SJSA1 (cell line): ENCODE measurements at regions not wholly inside any gene's neighbourhood (a gene's known extent, or its start where the extent isn't known, plus 50 kb on each side); places are given as distances from the start of the nearest gene placed in this dataset.

ENCODE experiments used
- DNase-seq, 2 experiments: peaks; one replicate each; pipeline ENCODE4 v3.0.0-alpha.2; 2015 to 2020; ENCODE audit warnings: low spot score in 2 of 2, low read depth in 1 of 2
- H3K27ac ChIP-seq: fragments of 250-450 bp; sonication (Bioruptor Pico); 2 replicates; pipeline ENCODE4 v1.5.1; 2020; ENCODE audit warnings: mild to moderate bottlenecking, moderate library complexity
- H3K27me3 ChIP-seq: fragments of 250-450 bp; sonication (Bioruptor Pico); replicated peaks from 2 replicates; pipeline ENCODE4 v1.5.1; 2020; ENCODE audit warnings: mild to moderate bottlenecking, moderate library complexity
- H3K36me3 ChIP-seq: fragments of 250-450 bp; sonication (Bioruptor Pico); 2 replicates; pipeline ENCODE4 v1.5.1; 2020; ENCODE audit warnings: mild to moderate bottlenecking
- H3K4me1 ChIP-seq: fragments of 250-450 bp; sonication (Bioruptor Pico); replicated peaks from 2 replicates; pipeline ENCODE4 v1.6.1; 2021; ENCODE audit warnings: mild to moderate bottlenecking
- H3K4me3 ChIP-seq: fragments of 250-450 bp; sonication (Bioruptor Pico); 2 replicates; pipeline ENCODE4 v1.5.1; 2020; ENCODE audit warnings: mild to moderate bottlenecking
- H3K9me3 ChIP-seq: fragments of 250-450 bp; sonication (Bioruptor Pico); replicated peaks from 2 replicates; pipeline ENCODE4 v1.5.1; 2020; ENCODE audit warnings: mild to moderate bottlenecking

DNA sequence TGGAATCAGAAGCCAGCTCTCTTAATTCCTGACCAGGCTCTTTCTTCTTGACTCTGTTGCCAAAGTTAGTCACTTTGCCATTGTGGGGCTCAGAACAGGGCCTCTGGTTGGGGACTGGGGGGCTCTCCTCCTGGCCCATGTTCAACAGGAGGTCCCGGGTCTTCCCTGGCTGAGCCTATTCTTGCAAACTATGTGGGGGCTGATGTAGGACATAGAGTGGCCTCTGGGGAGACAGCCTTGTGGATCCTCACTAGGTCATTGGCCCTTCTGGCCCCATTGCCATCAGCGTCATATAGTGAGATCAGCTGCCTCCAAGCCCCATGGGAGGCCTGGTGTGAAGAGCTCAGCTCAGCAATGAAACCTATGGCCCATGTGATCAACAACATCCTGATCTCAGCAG, 77.6 kb upstream of the LEP start:
- Histone ChIP-seq H3K4me1 (peaks cover 33% of the 10 kb centered on the region), H3K27me3 (peaks cover 45% of the 10 kb centered on the region), H3K27ac (no peak overlapping the region), H3K9me3 (no peaks in the 10 kb centered on the region), H3K4me3 (no peak overlapping the region), H3K36me3 (no peaks in the 10 kb centered on the region)
- DNase-seq = no peak

DNA sequence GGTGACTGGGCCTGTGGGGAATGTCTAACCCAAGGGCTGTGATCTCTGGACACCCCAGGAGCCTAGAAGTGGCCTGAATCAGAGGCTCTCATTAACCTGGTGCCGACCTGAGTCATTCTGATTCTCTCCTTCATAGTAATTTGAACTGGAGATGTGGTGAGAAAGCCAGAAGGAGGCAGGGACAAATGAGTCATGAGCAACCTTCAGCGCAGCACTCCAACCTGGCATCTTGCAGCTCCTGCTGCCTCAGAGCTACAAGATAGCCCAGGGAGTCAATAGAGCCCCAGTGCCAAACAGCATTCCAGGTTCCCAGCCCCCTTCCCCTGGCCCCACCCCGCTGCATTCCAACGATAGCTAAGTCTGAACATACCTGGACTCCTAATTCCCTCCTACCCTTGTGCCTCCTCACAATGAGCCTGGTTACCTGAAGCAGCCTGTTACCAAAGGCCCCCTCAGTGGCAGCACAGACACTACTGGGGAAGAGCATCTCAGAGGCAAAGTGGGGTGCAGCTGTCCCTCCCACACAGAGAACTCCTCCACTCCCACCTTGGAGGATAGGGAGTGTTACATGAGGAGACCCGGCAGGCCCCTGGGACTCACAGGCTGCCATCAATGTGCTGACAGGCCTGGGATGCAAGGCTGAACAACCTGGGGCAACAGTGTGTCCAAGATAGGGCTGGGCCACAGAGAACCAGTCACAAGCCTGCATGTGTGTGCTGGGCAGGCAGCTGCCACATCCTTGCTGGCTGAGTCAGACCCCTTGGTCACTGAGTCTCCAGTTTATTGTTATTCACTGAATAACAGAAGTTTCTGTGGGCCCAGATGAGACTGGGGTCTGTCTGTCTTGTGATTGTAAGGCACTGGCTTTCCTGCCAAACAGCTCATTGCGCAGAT, 76.8 kb upstream of the LEP start:
- no peak overlapping the region for H3K4me3 ChIP-seq
- no peaks in the 10 kb centered on the region for H3K9me3 ChIP-seq
- DNase-seq = peak; percentile 35 to 81
- H3K36me3 ChIP-seq = no peaks in the 10 kb centered on the region
- peaks cover 53% of the 10 kb centered on the region for H3K27me3 ChIP-seq
- H3K27ac ChIP-seq = no peak overlapping the region
- H3K4me1 ChIP-seq = peaks cover 33% of the 10 kb centered on the region

DNA sequence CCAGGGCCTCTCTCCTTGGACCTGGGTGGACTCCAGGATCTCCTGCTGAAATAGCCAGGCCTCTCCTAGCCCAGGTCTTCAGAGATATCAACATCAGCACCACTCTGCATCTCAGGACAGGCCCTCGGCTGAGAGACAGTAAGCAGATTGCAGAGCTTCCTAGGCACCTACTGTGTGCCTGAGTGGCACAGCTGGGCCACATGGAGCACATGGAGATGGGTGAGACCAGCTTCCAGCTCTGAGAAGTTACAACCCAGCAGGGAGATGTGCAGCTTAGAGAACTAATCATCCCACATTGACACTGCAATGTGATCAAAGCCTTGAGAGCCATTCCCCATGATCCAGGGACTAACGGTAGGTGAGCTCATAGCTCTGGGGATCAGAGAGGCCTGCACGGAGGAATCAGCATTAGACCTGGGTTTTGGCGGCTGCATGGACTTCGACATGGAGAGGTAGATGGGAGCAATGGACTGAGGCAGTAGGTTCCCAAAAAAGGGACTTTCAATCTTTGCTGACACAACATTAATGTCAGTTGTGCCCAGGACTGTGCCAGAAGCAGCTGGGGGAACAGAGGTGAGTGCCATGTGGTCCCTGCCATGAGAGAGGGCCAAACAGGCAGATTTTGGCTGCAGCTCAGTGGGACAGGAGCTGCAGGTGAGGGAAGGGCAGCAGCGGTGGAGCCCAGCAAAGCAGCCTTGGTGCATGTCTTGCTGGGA, 76.0 kb upstream of the LEP start:
- Histone ChIP-seq H3K36me3 (no peaks in the 10 kb centered on the region), H3K27me3 (peaks cover 50% of the 10 kb centered on the region), H3K27ac (no peak overlapping the region), H3K4me3 (no peak overlapping the region), H3K9me3 (no peaks in the 10 kb centered on the region), H3K4me1 (peaks cover 33% of the 10 kb centered on the region)
- DNase-seq = no peak

DNA sequence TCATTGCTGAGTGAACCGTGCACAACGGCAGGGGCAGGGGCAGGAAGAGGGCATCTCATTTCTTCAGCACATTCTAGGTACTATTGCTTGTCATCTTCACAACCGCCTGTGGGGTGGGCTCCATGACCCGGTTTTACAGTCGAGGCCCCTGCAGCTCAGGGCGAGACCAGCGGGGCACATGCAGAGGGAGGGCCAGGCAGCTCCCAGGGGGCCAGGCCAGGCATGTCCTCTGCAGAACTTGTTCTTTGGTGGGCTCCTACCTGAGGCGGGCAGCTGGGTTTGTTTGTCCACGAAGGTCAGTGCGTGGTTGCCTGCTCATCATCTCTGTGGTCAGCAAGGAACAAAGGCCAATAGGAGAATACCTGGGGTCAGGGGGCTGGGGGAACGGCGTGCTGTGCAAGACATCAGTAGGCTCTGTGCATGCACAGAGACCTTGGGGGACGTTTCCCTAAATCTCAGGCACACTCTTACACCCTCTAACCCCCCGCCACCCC, 75.1 kb upstream of the LEP start:
- no peak for DNase-seq
- H3K36me3 ChIP-seq = no peaks in the 10 kb centered on the region
- H3K27me3 ChIP-seq = peaks cover 58% of the 10 kb centered on the region
- H3K4me1 ChIP-seq = peaks cover 33% of the 10 kb centered on the region
- H3K27ac ChIP-seq = no peak overlapping the region
- no peak overlapping the region for H3K4me3 ChIP-seq
- no peaks in the 10 kb centered on the region for H3K9me3 ChIP-seq

DNA sequence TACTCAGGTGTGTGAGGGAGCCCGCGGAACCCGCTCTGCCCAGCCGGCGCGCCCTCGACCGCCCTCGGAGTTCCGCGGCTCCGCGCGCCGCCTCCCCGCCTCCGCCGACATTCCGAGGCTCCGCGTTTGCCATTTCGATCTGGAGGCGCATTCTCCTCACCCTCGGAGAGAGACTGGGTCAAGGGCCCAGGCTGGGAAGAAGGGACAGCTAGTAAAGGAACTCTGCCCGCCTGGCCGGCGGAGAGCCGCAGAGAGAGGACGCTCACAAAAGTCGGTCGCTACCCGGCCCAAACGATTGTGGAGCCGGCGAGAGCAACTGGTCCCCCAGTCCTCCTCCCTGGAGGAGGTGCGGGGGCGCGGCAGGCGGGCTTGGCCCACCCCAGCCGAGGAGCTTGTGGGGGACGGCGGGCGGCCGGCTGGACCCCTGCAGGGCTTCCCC, 74.5 kb upstream of the LEP start:
- Histone ChIP-seq H3K36me3 (no peaks in the 10 kb centered on the region), H3K4me1 (peaks cover 33% of the 10 kb centered on the region), H3K9me3 (no peaks in the 10 kb centered on the region), H3K4me3 (no peak overlapping the region), H3K27me3 (peaks cover 59% of the 10 kb centered on the region), H3K27ac (no peak overlapping the region)
- DNase-seq = no peak

DNA sequence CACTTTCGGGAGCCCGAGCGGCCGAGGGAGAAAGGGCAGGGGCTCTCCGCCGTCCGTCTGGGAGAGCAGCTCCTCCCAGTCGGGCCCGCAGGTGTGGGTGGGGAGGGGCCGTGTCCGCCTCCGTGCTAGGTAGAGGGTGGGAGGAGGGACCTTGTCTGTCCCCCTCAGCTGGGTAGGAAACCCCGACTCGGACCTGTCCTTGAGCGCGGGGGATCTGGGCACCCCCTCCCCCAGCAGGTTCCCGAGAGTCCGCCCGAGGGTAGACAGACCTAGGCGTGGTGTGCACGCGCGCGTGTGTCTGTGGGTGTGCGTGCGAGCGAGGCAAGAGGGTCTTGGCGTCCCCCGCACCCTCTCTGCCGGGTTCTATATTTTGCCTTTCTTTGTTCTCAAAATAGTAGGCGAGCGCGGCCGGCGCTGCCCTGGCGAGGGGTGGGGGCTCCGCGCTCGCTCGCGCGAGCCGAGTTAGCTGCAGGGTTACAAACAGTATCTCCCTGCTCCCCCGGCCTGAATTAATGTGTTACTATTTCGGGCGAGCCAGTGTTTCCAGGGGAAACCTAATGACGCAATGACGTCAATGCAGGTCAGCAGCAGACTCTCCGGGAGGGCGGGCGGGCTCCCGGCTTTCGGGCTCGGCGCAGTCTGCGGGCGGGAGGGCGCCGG, 73.9 kb upstream of the LEP start:
- H3K4me1 ChIP-seq = peaks cover 33% of the 10 kb centered on the region
- no peaks in the 10 kb centered on the region for H3K36me3 ChIP-seq
- H3K27me3 ChIP-seq = peaks cover 59% of the 10 kb centered on the region
- no peak overlapping the region for H3K4me3 ChIP-seq
- H3K9me3 ChIP-seq = no peaks in the 10 kb centered on the region
- no peak overlapping the region for H3K27ac ChIP-seq
- DNase-seq = no peak

DNA sequence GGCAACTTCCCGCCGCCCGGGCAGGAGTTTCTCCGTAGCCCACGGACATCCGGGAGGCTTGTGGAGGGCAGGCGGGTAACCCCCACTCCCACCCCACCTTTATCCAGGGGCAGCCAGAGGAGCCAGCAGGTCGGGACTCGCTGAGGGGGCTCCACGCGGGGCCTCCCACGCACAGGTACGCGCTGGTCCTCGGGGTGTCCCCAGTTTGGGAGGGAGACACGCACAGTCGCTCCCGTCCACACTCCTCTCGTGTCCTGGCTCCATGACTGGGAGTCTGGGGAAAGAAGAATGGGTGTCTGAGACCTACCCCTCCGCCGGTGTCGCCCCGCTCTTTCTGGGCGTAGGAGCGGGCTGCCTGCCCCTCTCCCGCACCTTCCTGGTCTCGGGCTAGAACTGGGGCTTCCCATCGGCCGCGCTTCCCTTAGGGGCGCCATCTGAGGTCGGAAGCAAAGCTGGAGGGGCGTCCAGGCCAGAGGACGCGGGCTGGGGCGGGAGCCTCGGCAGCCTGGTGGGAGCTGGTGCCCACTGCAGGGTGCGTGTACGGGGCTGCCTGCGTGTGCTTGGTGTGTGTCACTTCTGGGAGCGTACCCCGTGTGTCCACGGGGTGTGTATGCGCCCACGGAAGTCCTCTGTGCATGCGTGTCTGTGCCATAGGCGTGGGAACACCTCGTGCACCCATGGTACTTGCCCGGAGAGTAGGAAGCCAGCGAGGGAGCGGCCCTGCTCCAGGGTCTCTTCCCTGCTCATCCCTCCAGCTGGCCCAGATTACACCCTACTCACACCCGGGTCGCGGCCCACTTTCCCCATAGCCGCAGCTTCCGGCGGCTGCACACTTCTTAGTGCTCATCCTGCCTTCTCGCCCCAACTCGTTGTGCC, 73.0 kb upstream of the LEP start:
- peaks cover 33% of the 10 kb centered on the region for H3K4me1 ChIP-seq
- H3K4me3 ChIP-seq = no peak overlapping the region
- no peak for DNase-seq
- no peaks in the 10 kb centered on the region for H3K9me3 ChIP-seq
- peaks cover 59% of the 10 kb centered on the region for H3K27me3 ChIP-seq
- H3K36me3 ChIP-seq = no peaks in the 10 kb centered on the region
- H3K27ac ChIP-seq = no peak overlapping the region

DNA sequence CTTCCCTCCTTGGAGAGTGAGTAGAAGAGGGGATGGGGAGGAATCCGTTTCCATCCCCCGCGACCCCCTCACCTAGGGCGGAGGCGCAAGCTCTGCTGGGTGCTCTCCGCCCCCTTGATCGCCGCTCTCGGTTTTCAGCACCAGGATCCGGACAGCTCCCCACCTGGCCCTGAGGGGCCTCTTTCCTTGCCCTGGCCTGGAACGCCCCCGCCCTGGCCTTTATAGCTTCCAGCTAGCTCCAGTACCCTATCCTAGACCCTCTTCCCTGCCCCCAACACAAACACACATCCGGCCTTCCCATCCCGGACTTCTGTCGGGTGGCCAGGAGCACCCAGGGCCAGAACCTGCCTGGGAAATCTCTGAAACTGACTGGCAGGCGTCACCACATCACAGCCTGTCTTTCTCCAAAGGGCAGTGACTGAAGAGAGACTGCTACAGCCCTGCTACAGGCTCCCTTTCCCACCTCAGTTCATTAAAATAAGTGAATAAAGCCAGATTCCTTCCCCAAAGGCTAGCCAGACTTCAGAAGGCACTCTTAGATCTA, 72.3 kb upstream of the LEP start:
- DNase-seq = no peak
- Histone ChIP-seq H3K27me3 (peaks cover 59% of the 10 kb centered on the region), H3K9me3 (no peaks in the 10 kb centered on the region)

DNA sequence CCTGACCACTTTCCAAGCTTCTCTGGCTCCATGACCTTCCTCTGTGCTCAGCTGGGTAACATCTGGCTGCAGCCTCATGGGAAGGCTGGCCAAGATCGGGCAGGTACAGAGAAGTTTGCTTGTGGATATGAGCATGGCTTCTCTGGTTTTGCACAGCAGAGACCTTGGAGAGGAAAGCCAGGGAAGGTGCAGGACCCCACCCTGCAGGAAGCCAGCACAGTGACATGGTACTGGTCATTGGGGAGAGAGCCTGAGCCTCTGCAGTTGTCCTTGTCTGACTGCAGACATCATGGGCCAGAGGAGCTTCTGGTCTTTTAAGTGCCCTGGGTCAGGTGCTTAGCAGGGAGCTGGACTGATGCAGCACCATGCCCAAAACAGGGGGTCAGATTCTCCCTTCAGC, 70.6 kb upstream of the LEP start:
- no peak for DNase-seq
- Histone ChIP-seq H3K27me3 (peaks cover 57% of the 10 kb centered on the region), H3K36me3 (no peaks in the 10 kb centered on the region), H3K27ac (no peak overlapping the region), H3K9me3 (no peaks in the 10 kb centered on the region), H3K4me1 (peaks cover 15% of the 10 kb centered on the region), H3K4me3 (no peak overlapping the region)

More for the DNA sequence above, 72.3 kb upstream of the LEP start:
- Histone ChIP-seq H3K27ac (no peak overlapping the region), H3K4me1 (peaks cover 31% of the 10 kb centered on the region), H3K4me3 (no peak overlapping the region), H3K36me3 (no peaks in the 10 kb centered on the region)

DNA sequence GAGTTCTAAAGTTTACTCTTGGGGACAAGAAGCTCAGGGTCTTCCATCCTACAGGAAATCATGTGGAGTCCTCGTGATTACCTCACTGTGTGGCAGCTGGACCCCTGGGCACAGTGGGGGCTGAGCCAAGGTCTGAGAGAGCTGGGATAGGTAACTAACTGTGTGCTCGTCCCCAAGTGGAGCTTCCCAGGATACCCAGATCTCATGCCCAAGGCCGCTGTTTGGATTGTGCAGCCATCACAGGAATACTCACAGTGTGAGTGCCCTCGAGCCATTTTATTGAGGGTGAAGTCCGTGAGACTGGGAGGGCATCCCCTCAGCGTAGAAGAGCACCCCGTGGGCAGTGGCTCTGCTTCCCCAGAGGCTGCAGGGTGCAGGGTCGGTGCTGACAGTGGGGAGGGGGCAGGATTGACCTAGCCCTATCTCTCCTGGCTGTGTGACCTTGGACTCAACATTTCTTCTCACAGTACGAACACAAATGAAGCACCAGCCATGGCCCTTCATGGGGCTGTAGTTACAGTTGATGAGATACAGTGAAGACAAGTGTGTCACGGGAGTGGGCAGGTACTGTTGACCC, 69.6 kb upstream of the LEP start:
- Histone ChIP-seq H3K9me3 (no peaks in the 10 kb centered on the region), H3K27me3 (peaks cover 48% of the 10 kb centered on the region), H3K4me3 (no peak overlapping the region), H3K27ac (no peak overlapping the region), H3K36me3 (no peaks in the 10 kb centered on the region), H3K4me1 (peaks cover 15% of the 10 kb centered on the region)
- DNase-seq = peak in 1 of 2 experiments; percentile 28

DNA sequence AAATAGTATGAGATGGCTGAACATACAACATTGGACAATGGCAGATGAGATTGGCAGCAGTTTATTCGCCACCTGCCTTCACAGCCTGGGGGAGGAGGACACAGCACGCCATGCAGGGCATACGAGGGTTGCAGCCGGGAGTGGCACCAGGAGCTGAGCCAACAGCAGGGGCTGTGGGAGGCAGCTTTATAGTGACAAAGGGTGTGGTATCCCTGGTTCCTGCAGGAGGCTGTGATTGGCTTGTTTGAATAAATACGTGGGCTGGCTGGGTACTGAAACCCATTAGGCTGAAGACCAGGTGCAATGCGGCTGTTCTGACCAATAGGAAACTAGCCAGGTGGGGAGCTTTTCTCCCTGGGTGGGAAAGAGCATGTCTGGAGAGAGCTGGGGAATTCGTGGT, 68.9 kb upstream of the LEP start:
- Histone ChIP-seq H3K27me3 (peaks cover 41% of the 10 kb centered on the region), H3K4me3 (no peak overlapping the region), H3K27ac (no peak overlapping the region), H3K4me1 (peaks cover 8% of the 10 kb centered on the region), H3K9me3 (no peaks in the 10 kb centered on the region), H3K36me3 (no peaks in the 10 kb centered on the region)
- DNase-seq = peak in 1 of 2 experiments; percentile 25

DNA sequence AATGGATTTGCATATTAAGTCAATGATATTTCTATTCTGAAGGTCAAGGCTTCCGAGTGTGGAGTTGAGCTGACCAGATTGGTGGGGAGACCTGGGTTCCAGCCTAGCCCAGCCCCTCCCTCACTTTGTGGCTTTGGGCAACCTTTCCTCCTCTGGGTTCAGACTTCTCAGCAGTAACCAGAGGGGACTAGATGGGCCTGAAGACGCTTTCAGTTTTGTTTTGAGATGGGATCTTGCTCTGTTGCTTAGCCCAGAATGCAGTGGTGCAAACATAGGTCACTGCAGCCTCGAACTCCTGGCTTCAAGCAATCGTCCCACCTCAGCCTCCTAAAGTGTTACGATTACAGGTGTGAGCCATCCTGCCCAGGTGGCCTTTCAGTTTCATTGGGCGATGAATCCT, 68.1 kb upstream of the LEP start:
- no peak overlapping the region for H3K4me3 ChIP-seq
- H3K27ac ChIP-seq = no peak overlapping the region
- H3K9me3 ChIP-seq = no peaks in the 10 kb centered on the region
- no peak for DNase-seq
- peaks cover 2% of the 10 kb centered on the region; the same call in 1 of the 2 replicates for H3K4me1 ChIP-seq
- no peaks in the 10 kb centered on the region for H3K36me3 ChIP-seq
- peaks cover 34% of the 10 kb centered on the region for H3K27me3 ChIP-seq
